IMR-90 (cell line): ENCODE measurements at regions not wholly inside any gene's neighbourhood (a gene's known extent, or its start where the extent isn't known, plus 50 kb on each side); places are given as distances from the start of the nearest gene placed in this dataset.

Experiments used
- ATAC-seq: fragments of 200-7000 bp; cut with Tn5 transposase; 2 replicates; pipeline ENCODE4 v1.9.1; 2020; ENCODE audit warnings: low read depth, mild to moderate bottlenecking, moderate library complexity
- BruUV-seq: library from RNA; stranded (reverse); fragments of 400-500 nt; replicated peaks from 2 replicates; lab custom pipeline; 2021; lab: Mats Ljungman, UMichigan
- CTCF ChIA-PET: fragments of 300-600 bp; formaldehyde crosslinking; extraction: SDS; loops from one replicate; lab custom pipeline; 2021; ENCODE audit warnings: antibody characterized with exemption; lab: Yijun Ruan, JAX
- POLR2A ChIA-PET: fragments of 300-600 bp; sonication (Branson Sonifier 250); formaldehyde crosslinking; loops from one replicate; lab custom pipeline; 2022; ENCODE audit warnings: antibody characterized with exemption; ENCODE audit not compliant: unreplicated experiment; lab: Charles Lee
- DNase-seq: peaks from one replicate; pipeline ENCODE4 v3.0.0; 2013
- H2AFZ ChIP-seq: replicated peaks from 2 replicates; pipeline ENCODE3; 2013; ENCODE audit warnings: low read length, mild to moderate bottlenecking; ENCODE audit not compliant: poor library complexity
- H2AK5ac ChIP-seq: 2 replicates; pipeline ENCODE4 v1.6.1; 2013; ENCODE audit warnings: low read depth, low read length, inconsistent platforms
- H2AK9ac ChIP-seq: replicated peaks from 2 replicates; pipeline ENCODE3; 2013; ENCODE audit warnings: mild to moderate bottlenecking, low read depth, low read length, moderate library complexity; ENCODE audit not compliant: poor library complexity
- H2BK120ac ChIP-seq: 2 replicates; pipeline ENCODE4 v1.6.1; 2013; ENCODE audit warnings: low read depth, low read length, inconsistent platforms
- H2BK15ac ChIP-seq: 3 replicates; pipeline ENCODE4 v1.6.1; 2013; ENCODE audit warnings: low read depth, low read length, inconsistent platforms
- H2BK20ac ChIP-seq: 2 replicates; pipeline ENCODE4 v1.6.1; 2013; ENCODE audit warnings: low read depth, mild to moderate bottlenecking, inconsistent platforms, low read length, moderate library complexity
- H2BK5ac ChIP-seq: 2 replicates; pipeline ENCODE4 v1.6.1; 2013; ENCODE audit warnings: mild to moderate bottlenecking, low read depth, low read length, inconsistent platforms; ENCODE audit not compliant: poor library complexity, severe bottlenecking
- H3K14ac ChIP-seq: replicated peaks from 2 replicates; pipeline ENCODE4 v1.6.1; 2013; ENCODE audit warnings: low read depth, low read length, inconsistent platforms
- H3K18ac ChIP-seq: 2 replicates; pipeline ENCODE4 v1.6.1; 2013; ENCODE audit warnings: low read depth, low read length, control low read depth
- H3K23ac ChIP-seq: 2 replicates; pipeline ENCODE4 v1.6.1; 2013; ENCODE audit warnings: low read depth, low read length, inconsistent platforms
- H3K27ac ChIP-seq: 2 replicates; pipeline ENCODE4 v1.5.1; 2013; ENCODE audit warnings: mild to moderate bottlenecking, control low read depth, low read length; ENCODE audit not compliant: insufficient read depth
- H3K27me3 ChIP-seq: 2 replicates; pipeline ENCODE4 v1.6.1; 2013; ENCODE audit warnings: low read length; ENCODE audit not compliant: control insufficient read depth, insufficient read depth
- H3K36me3 ChIP-seq: 2 replicates; pipeline ENCODE4 v1.6.1; 2013; ENCODE audit warnings: low read length, mixed read lengths; ENCODE audit not compliant: control insufficient read depth, insufficient read depth
- H3K4ac ChIP-seq: 2 replicates; pipeline ENCODE4 v1.6.1; 2013; ENCODE audit warnings: low read depth, low read length, inconsistent platforms
- H3K4me1 ChIP-seq: 2 replicates; pipeline ENCODE4 v1.6.1; 2013; ENCODE audit warnings: low read length, mixed read lengths; ENCODE audit not compliant: control insufficient read depth, insufficient read depth
- H3K4me2 ChIP-seq: 2 replicates; pipeline ENCODE4 v1.6.1; 2013; ENCODE audit warnings: low read depth, mild to moderate bottlenecking, control low read depth, low read length, moderate library complexity
- H3K4me3 ChIP-seq: 2 replicates; pipeline ENCODE4 v1.5.1; 2013; ENCODE audit warnings: low read depth, mild to moderate bottlenecking, control low read depth, low read length, moderate library complexity; ENCODE audit not compliant: insufficient read depth
- H3K56ac ChIP-seq: 2 replicates; pipeline ENCODE4 v1.6.1; 2013; ENCODE audit warnings: low read length, inconsistent platforms; ENCODE audit not compliant: insufficient read depth; ENCODE audit errors: extremely low read depth
- H3K79me1 ChIP-seq, 2 experiments: 2 replicates each; pipeline ENCODE4 v1.6.1; 2013; ENCODE audit warnings: low read length in 2 of 2, inconsistent platforms in 1 of 2, low read depth in 1 of 2
- H3K9ac ChIP-seq: 2 replicates; pipeline ENCODE4 v1.6.1; 2013; ENCODE audit warnings: low read depth, low read length, control low read depth
- H3K9me1 ChIP-seq: 2 replicates; pipeline ENCODE4 v1.6.1; 2013; ENCODE audit warnings: low read length, inconsistent platforms; ENCODE audit not compliant: insufficient read depth
- H3K9me3 ChIP-seq: 2 replicates; pipeline ENCODE4 v1.6.1; 2013; ENCODE audit warnings: low read length; ENCODE audit not compliant: control insufficient read depth, insufficient read depth
- H4K20me1 ChIP-seq: 2 replicates; pipeline ENCODE4 v1.6.1; 2013; ENCODE audit warnings: low read length, inconsistent platforms; ENCODE audit not compliant: insufficient read depth
- H4K5ac ChIP-seq: 2 replicates; pipeline ENCODE4 v1.6.1; 2013; ENCODE audit warnings: mild to moderate bottlenecking, low read depth, low read length, control low read depth
- H4K8ac ChIP-seq, 2 experiments: 2 replicates each; pipeline ENCODE4 v1.6.1; 2013; ENCODE audit warnings: low read depth in 2 of 2, low read length in 2 of 2, control low read depth in 1 of 2, inconsistent platforms in 1 of 2
- H4K91ac ChIP-seq: 2 replicates; pipeline ENCODE4 v1.6.1; 2013; ENCODE audit warnings: low read depth, low read length, inconsistent platforms; ENCODE audit not compliant: insufficient read depth
- CEBPB ChIP-seq: IDR thresholded peaks from 2 replicates; pipeline ENCODE4 v1.6.1; 2012; ENCODE audit warnings: low read depth, low read length, improper control_type of control experiment
- FOS ChIP-seq: fragments of 150-350 bp; IDR thresholded peaks from 2 replicates; pipeline ENCODE4 v1.6.1; 2016; ENCODE audit warnings: low read depth, low read length
- MAZ ChIP-seq: IDR thresholded peaks from 2 replicates; pipeline ENCODE4 v1.6.1; 2012; ENCODE audit warnings: low read depth, mild to moderate bottlenecking, low read length, improper control_type of control experiment, moderate library complexity, borderline replicate concordance
- MXI1 ChIP-seq: IDR thresholded peaks from 2 replicates; pipeline ENCODE4 v1.6.1; 2012; ENCODE audit warnings: low read depth, mild to moderate bottlenecking, low read length, moderate library complexity, borderline replicate concordance
- NFE2L2 ChIP-seq: fragments of 150-350 bp; IDR thresholded peaks from 2 replicates; pipeline ENCODE4 v1.6.1; 2016; ENCODE audit warnings: low read depth, mild to moderate bottlenecking, low read length
- RAD21 ChIP-seq: IDR thresholded peaks from 2 replicates; pipeline ENCODE4 v1.6.1; 2012; ENCODE audit warnings: low read length, improper control_type of control experiment
- WGBS, 2 experiments: methylation state at CpG; one replicate each; pipeline versions ENCODE4 v1.1.5 to v1.1.7; 2013; ENCODE audit warnings: missing lambda C conversion rate in 2 of 2; ENCODE audit not compliant: insufficient read length in 1 of 2; ENCODE audit errors: extremely low coverage in 2 of 2; 5-methylcytosine and 5-hydroxymethylcytosine counted together
- dilution Hi-C: fragments of 300-500 bp; cut with HindIII; formaldehyde crosslinking; loops from one replicate; pipeline ENCODE4 v1.14.3; 2018; ENCODE audit warnings: low sequenced_read_pairs; ENCODE audit not compliant: unreplicated experiment
- in situ Hi-C: fragments of 300-500 bp; cut with MboI; formaldehyde crosslinking; loops from 3 replicates; pipeline ENCODE4 v1.14.3; 2019; ENCODE audit warnings: low sequenced_read_pairs, inconsistent platforms, mixed read lengths
- intact Hi-C: fragments of 100-400 bp; cut with micrococcal nuclease; formaldehyde crosslinking; loops from 2 replicates; pipeline ENCODE4 v1.10.0; 2022

DNA sequence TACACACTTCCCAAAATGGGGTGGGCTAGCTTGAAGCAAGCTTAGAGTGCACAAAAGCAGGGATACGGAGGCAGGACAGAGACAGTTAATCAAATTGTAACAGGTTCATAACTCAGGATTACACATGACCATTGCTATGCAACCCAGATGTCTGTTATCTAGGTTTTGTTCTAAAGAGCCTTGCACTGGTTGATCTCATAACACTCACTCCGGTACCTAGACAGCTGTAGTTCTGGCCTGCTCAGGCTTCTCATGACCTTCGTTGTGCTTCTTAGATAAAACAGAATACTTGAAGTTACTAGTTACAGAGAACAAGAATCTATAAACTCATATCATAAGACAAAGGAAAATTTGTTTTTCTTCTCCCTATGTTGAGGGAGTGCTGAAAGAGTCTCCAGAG is 983.4 kb downstream of the TMEM121 start:
- ChIA-PET POLR2A (no interaction called here), CTCF (no interaction called here)
- H3K4me2 ChIP-seq = no peak overlapping the region
- dilution Hi-C loops (no loop called here), in situ Hi-C loops (no loop called here), intact Hi-C loops (no loop called here)
- no peak overlapping the region for H3K56ac ChIP-seq
- no peak overlapping the region for H2BK5ac ChIP-seq
- no peak overlapping the region for H2AK5ac ChIP-seq
- H2BK120ac ChIP-seq = no peak overlapping the region
- no CpG with 5 or more reads among the region's 3 CpGs for WGBS, 2 experiments
- no peak overlapping the region for H3K4me3 ChIP-seq
- H3K27ac ChIP-seq = no peak overlapping the region
- H3K27me3 ChIP-seq = no peaks in the 10 kb centered on the region
- H3K18ac ChIP-seq = no peak overlapping the region
- H3K9me1 ChIP-seq = no peaks in the 10 kb centered on the region
- no peak overlapping the region for H2AK9ac ChIP-seq
- ATAC-seq = no peak
- H3K9ac ChIP-seq = no peak overlapping the region
- H2AFZ ChIP-seq = no peak overlapping the region
- no peak overlapping the region for H3K23ac ChIP-seq
- peaks cover 25% of the 10 kb centered on the region for H3K9me3 ChIP-seq
- no peak overlapping the region for H2BK20ac ChIP-seq
- BruUV-seq = no TSS peak
- no peaks in the 10 kb centered on the region for H4K20me1 ChIP-seq
- H3K4ac ChIP-seq = no peak overlapping the region
- DNase-seq = no peak
- H3K4me1 ChIP-seq = no peaks in the 10 kb centered on the region
- H3K14ac ChIP-seq = no peak overlapping the region
- H2BK15ac ChIP-seq = no peak overlapping the region
- no peak overlapping the region for H4K8ac ChIP-seq
- H4K5ac ChIP-seq = no peak overlapping the region
- H3K36me3 ChIP-seq = no peaks in the 10 kb centered on the region
- no peaks in the 10 kb centered on the region for H3K79me1 ChIP-seq
- no peak overlapping the region for H4K91ac ChIP-seq
- no peak for TF ChIP-seq CEBPB
- TF ChIP-seq RAD21 = no peak
- no peak for TF ChIP-seq FOS
- no peak for TF ChIP-seq MXI1
- no peak for TF ChIP-seq MAZ
- no peak for TF ChIP-seq NFE2L2
